Psoas muscle (tissue), 7 donors: ENCODE measurements at regions not wholly inside any gene's neighbourhood (a gene's known extent, or its start where the extent isn't known, plus 50 kb on each side); places are given as distances from the start of the nearest gene placed in this dataset.
A peak's percentile ranks its signal among the peaks of the same experiment; 100 is the strongest.
"Not testable (repeated sequence)": the region's sequence is repeated elsewhere in the genome, so short reads cannot be mapped to it uniquely, and the experiment has no call there.

Source experiments
- ATAC-seq, 4 donors: fragments of 200-7000 bp; cut with Tn5 transposase; one replicate each; pipeline ENCODE4 v1.9.1; 2020; ENCODE audit warnings: moderate library complexity in 3 of 4, mild to moderate bottlenecking in 2 of 4
- DNase-seq, 2 donors: peaks; one replicate each; pipeline ENCODE4 v3.0.0-alpha.2; 2020
- H3K27ac ChIP-seq: fragments of 200-600 bp; one replicate; pipeline ENCODE4 v1.8.0; 2022
- H3K27me3 ChIP-seq, 3 donors: fragments of 200-600 bp in 1 of 3; one replicate each; pipeline versions ENCODE4 v1.6.1 to v1.8.0; 2013 to 2022; ENCODE audit warnings: low read length in 2 of 3, mild to moderate bottlenecking in 2 of 3, moderate library complexity in 1 of 3; ENCODE audit not compliant: insufficient read depth in 3 of 3
- H3K36me3 ChIP-seq, 2 donors: fragments of 200-600 bp in 1 of 2; one replicate each; pipeline versions ENCODE4 v1.6.1 to v1.8.0; 2013 to 2022; ENCODE audit warnings: low read depth in 1 of 2, mild to moderate bottlenecking in 1 of 2, moderate library complexity in 1 of 2; ENCODE audit not compliant: insufficient read depth in 1 of 2
- H3K4me1 ChIP-seq: fragments of 200-600 bp; one replicate; pipeline ENCODE4 v1.8.0; 2022
- H3K4me3 ChIP-seq: fragments of 200-600 bp; one replicate; pipeline ENCODE4 v1.8.0; 2022; ENCODE audit warnings: mild to moderate bottlenecking
- H3K9me3 ChIP-seq: fragments of 200-600 bp; one replicate; pipeline ENCODE4 v1.8.0; 2022
- CTCF ChIP-seq: fragments of 200-600 bp; IDR thresholded peaks from one replicate; pipeline ENCODE4 v1.8.0; 2022; ENCODE audit warnings: antibody characterized with exemption
- WGBS, 3 donors: extraction: QIAGEN DNeasy Blood & Tissue Kit; methylation state at CpG; one replicate each; pipeline versions ENCODE4 v1.1.6 to v1.1.7; 2013; 5-methylcytosine and 5-hydroxymethylcytosine counted together
- intact Hi-C, 2 donors: fragments of 100-400 bp; cut with DNase I; formaldehyde crosslinking; loops; one replicate each; pipeline versions ENCODE4 v1.11.0 to v1.14.2; 2022
- donor health status: healthy with polysubstance abuse.
- donor health status: DM: no; HTN: no; CAD: no; lungs with moderate emphysema.
- donor health status: Bipolar disorder and iron deficiency.
- donor health status: healthy.
- donor health status: DM: yes; HTN: yes; CAD: no.
- donor health status: DM: no; HTN: no; CAD: no.
- donor health status: DM: yes; HTN: yes; CAD: no.

- ATAC-seq = no peak
- intact Hi-C loops = no loop called here
- H3K9me3 ChIP-seq = no peaks in the 10 kb centered on the region
- no peak overlapping the region for H3K27ac ChIP-seq
- H3K4me3 ChIP-seq = no peak overlapping the region
- DNase-seq = no peak
- H3K4me1 ChIP-seq = no peaks in the 10 kb centered on the region
- no peaks in the 10 kb centered on the region for H3K27me3 ChIP-seq
- WGBS, 3 donors = 56 to 74% (median 69%) methylated on average over 2 of the region's 2 CpGs
- TF ChIP-seq CTCF = no peak
- H3K36me3 ChIP-seq = no peaks in the 10 kb centered on the region
Measured at GRCh38 chr4:106583108-106583507, 214.5 kb upstream of the GIMD1 start.

- H3K4me3 ChIP-seq = no peak overlapping the region
- no peak for TF ChIP-seq CTCF
- H3K27ac ChIP-seq = no peak overlapping the region
- no peaks in the 10 kb centered on the region for H3K4me1 ChIP-seq
- DNase-seq = no peak
- intact Hi-C loops = no loop called here
- no peaks in the 10 kb centered on the region for H3K27me3 ChIP-seq
- H3K9me3 ChIP-seq = no peaks in the 10 kb centered on the region
- H3K36me3 ChIP-seq = no peaks in the 10 kb centered on the region
- ATAC-seq = no peak
Measured at GRCh38 chr4:106582103-106582502, 213.5 kb upstream of the GIMD1 start.

GRCh38 chr4:106579236-106579635 is 210.7 kb upstream of the GIMD1 start:
- Histone ChIP-seq H3K4me3 (no peak overlapping the region), H3K27me3 (no peaks in the 10 kb centered on the region), H3K9me3 (no peaks in the 10 kb centered on the region), H3K36me3 (no peaks in the 10 kb centered on the region), H3K4me1 (no peaks in the 10 kb centered on the region), H3K27ac (no peak overlapping the region)
- TF ChIP-seq CTCF = no peak
- ATAC-seq = no peak
- intact Hi-C loops = no loop called here
- DNase-seq = no peak

GRCh38 chr4:106569146-106570031 is 200.8 kb upstream of the GIMD1 start:
- peak in 1 of 2 donors; percentile 19 for DNase-seq
- no peak for ATAC-seq
- Histone ChIP-seq H3K9me3 (no peaks in the 10 kb centered on the region), H3K4me3 (no peak overlapping the region), H3K4me1 (no peaks in the 10 kb centered on the region), H3K27me3 (no peaks in the 10 kb centered on the region), H3K27ac (no peak overlapping the region), H3K36me3 (no peaks in the 10 kb centered on the region)
- 57 to 63% (median 58%) methylated on average over 7 of the region's 7 CpGs for WGBS, 3 donors
- TF ChIP-seq CTCF = no peak
- intact Hi-C loops = no loop called here

GRCh38 chr4:106565727-106566126 is 197.1 kb upstream of the GIMD1 start:
- ATAC-seq (no peak), DNase-seq (no peak)
- Histone ChIP-seq H3K27ac (no peak overlapping the region), H3K9me3 (no peaks in the 10 kb centered on the region), H3K36me3 (no peaks in the 10 kb centered on the region), H3K4me3 (no peak overlapping the region), H3K27me3 (no peaks in the 10 kb centered on the region), H3K4me1 (no peaks in the 10 kb centered on the region)
- 70 to 82% (median 76%) methylated on average over 2 of the region's 2 CpGs for WGBS, 3 donors
- intact Hi-C loops = no loop called here
- TF ChIP-seq CTCF = no peak

GRCh38 chr4:106563637-106564036 is 195.1 kb upstream of the GIMD1 start:
- H3K36me3 ChIP-seq, H3K4me3 ChIP-seq, DNase-seq, ATAC-seq, H3K4me1 ChIP-seq, H3K27ac ChIP-seq, H3K9me3 ChIP-seq, H3K27me3 ChIP-seq, intact Hi-C loops: not testable (repeated sequence)
- WGBS, 3 donors = 89 to 93% (median 89%) methylated on average over 11 of the region's 11 CpGs
